DMS53 treated with DMSO at 0.1 percent for 48 hours (cell line): ENCODE measurements at regions not wholly inside any gene's neighbourhood (a gene's known extent, or its start where the extent isn't known, plus 50 kb on each side); places are given as distances from the start of the nearest gene placed in this dataset.

Experiments
- DNase-seq: peaks from one replicate; lab custom pipeline; 2025; ENCODE audit not compliant: unreplicated experiment; lab: John Stamatoyannopoulos, UW

DNA sequence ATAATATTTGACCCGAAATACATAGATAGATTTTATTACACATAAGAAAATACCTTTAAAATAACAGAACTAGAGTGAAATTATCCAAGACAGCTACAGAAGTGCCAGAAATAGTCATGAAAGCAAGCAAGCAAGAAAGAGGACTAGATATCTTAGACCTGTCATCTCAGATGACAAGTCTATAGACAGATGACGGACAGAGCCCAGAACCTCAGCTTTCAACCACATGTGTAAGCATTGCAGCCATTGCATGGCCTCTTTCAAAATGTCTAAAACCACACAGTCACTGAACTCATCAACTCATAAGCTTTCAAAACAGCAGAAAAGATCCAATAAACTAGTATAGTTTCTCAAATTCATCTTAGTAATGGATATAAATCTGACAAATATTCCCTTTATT, 59.8 kb upstream of the FHIT start:
- DNase-seq, result no peak

DNA sequence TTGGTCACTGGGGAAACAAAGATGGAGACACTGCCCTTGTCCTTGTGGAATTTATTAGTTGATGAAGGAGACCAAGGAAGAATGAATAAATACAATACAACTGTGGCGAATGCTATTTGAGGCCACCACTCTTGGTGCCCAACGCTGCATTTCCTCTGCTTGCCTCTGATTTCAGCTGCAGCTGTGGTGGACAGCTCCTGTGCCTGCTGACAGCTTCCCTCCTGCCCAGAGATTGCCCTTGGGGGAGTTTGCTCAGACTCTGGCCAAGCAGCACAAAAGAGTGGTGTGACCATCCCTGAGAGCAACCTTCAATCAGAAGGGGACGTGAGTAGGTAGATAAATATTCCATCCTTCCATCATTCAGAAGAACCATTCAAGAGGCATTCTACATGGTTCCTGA, 64.6 kb upstream of the FHIT start:
- no peak for DNase-seq

DNA sequence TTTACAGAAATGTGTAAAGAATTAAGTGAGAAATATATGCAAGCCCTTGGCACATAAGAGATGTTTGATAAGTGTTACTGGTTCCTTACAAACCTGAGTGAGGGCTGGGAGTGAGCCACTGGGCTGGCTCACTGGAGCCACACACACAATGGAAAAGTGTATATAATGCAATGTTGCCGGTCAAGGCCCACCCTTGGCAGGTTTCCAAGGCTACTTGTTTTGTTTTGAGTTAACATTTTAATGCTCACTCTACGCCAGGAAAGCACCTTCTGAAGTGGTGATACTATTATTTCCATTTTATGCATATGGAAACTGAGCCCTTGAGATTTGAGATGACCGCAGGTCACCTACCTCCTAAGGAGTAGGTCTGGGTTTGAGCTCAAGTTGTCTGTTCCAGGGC, 71.8 kb upstream of the FHIT start:
- no peak for DNase-seq

DNA sequence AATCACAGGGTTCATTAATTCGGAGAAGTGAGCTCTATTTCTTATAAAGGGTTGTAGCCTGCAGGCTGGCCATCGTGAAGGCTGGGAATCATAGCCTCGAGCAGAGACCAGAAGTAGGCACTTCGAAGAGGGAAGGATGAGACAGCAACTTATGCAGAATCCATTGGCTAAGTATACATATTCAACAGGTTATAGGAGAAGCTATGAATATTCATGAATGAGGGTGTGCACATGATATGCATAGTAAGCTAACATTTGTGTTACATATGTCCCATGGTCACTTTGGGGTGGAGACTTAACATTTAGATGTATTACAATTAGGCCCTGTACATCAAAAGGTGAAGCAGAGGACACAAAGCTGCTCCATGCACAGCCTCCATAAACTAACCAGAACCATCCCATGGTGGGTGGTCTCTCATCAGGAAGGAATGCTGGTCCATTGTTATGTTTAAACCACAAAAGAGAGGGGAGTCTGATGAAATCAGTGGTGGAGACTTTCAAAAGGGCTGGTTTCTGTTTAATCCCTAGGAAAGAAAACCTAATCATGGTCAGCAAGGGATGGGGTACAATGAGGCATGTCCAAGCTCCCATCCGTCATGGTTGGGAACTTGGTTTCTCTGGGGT, 80.8 kb upstream of the FHIT start:
- DNase-seq, result no peak

DNA sequence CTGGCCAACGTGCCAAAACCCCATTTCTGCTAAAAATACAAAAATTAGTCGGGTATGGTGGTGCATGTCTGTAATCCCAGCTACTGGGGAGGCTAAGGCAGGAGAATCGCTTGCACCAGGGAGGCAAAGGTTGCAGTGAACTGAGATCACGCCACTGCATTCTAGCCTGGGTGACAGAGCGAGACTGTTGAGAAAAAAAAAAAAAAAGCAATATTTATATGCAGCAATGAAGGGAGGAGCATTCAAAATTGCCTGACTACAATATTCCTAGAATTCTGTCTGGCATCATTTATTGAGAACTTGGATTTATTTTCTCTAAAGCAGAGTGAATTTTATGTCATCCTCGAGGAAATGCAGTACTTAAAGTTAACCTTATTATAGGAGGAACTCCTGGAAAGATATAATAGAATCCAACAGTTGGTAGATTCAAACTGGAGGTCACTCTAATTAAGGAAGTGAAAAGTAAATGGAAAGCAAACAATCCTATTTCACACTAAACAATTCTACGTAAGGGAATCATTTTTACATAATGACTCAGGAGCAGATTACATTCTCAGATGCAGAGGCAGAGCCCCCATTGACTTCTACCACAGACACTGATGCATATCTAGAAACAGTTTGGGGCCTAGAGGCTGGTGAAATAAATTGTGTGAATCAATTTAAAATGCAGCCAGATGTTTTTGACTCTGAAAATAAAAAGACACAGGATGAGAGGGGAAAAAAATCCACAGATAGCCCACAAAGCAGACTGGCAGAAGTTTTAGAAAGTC, 82.1 kb upstream of the FHIT start:
- DNase-seq, result no peak

DNA sequence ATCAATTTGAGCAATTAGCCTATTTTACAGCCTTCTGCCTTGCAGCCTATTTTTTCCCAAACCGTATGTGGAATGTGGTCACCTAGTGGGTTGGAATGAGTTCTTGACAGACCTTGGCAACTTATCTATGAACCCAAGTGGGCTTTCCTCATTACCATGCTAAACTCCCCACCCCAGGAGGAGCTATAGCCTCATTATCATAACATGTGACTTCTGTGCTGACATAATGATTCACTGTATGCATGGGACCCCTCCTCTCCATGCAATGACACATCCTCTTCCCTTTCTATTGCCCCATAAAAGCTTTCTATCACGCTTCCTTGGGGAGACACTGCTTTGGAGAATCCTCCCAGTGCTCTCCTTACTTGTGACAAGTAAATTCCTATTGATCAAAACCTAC, 83.5 kb upstream of the FHIT start:
- no peak for DNase-seq

DNA sequence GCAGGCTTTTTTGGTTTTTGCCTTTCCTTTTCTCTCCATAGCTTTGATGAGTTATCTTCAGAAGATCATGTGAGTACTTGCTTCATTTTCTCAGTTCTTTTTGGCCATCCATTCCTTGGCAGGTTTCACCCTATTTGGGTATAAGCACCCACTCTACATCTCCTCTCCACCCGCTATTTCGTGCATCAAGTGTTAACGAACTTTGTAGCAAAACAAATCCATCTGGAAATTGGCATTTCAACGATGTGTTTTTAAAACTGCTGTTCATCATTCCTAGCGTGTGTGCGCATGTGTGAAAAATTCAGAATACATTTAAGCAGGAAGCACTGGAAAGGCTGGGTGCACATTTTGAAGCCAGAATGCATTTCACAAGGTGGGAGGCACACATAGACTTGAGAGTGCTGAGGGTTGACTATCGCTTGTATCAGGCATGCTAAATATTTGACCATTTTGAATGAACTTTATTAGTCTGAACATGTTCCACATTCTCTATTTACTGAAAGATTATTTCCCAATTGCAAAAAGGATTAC, 89.7 kb upstream of the FHIT start:
- no peak for DNase-seq

DNA sequence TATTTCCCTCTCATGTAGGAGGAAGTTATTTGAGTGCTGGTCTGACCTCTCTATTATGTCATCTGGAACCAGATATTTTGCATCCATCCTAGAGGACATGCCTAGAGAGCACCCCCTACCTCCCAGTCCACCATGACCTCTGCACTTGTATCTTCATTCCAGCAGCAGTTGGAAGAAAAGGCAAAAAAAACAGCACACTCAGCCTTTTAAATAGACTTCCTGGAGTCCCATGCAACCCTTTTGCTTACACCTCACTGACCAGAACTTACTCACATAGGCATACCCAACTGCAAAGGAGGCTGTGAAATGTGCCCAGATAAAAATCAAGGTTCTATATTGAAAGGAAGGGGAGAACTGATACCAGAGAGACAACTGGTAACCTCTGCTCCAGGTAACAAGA, 92.3 kb upstream of the FHIT start:
- DNase-seq, result no peak

DNA sequence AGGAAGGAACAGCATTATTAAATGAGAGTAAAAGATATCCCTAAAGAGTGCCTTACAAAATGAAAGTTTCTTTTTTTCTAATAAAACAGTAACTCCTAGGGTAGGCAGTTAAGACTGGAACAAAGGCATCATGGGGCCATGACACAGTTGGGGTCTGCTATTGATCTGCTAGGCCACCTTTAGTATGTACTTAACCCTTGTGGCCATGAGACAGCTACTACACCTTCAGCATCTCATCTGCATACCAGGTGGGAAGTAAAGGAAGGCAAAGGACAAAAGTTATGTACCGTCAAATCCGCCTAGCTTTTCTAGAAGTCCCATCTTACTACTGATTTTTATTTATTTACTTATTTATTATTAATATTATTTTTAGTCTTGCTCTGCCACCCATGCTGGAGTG, 93.8 kb upstream of the FHIT start:
- DNase-seq, result no peak

DNA sequence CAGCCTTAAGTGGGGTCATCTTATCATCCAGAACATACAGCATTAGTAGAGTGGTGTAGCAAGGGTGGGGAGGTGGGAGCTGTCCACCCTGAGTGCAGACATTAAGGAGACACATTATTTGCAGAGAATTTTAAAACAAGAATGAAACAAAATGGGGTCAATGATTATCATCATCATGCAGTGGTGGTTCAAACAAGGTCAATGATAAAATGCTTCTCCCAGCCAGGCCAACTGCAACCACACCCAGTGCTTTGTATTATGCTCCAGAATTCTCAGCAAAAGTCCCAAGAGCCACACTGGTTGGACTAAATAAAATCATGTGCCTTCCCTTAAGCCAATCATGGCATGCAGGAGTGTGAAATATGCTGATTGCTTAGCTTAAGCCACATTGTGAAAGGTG, 96.7 kb upstream of the FHIT start:
- DNase-seq, result no peak

DNA sequence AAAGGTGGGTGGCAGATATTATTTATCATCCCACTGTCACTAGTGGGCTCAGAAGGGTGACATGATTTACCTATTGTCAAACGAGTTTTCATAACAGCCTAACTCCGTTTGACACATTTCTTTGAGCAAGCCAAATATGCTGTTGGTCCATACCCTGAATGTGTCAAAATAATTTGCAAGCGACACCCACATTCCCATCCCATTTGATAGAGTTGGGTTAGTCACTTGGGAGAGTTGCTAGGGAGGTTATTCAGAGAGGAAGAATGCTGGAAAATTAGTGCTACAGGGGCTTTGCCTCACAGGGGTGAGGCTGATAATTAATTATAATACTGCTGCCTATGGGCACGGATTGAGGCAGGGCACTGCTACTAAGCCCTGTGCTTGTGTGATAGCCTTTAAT, 98.5 kb upstream of the FHIT start:
- DNase-seq, result no peak

DNA sequence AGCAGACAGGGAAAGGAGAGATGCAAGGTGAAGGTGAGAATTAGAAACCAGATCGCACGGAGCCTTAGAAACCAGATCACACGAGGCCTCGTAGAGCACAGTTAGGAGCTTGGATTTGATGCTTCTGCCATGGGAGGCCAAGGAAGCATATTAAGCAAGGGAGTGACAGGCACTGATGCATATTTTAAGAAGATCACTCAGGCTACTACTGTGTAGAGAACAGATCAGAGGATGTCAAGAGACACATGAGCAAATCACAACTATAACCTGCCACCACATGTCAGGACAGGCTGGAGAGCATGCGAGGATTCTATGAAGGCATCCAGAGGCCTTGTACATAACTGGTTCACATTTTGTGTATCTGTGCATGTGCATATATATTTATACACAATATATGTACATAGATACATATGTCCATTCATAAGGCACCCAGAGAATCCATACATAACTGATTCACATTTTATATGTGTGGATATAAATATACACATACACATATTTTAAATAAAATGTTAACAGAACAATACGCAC, 99.6 kb upstream of the FHIT start:
- DNase-seq, result no peak

DNA sequence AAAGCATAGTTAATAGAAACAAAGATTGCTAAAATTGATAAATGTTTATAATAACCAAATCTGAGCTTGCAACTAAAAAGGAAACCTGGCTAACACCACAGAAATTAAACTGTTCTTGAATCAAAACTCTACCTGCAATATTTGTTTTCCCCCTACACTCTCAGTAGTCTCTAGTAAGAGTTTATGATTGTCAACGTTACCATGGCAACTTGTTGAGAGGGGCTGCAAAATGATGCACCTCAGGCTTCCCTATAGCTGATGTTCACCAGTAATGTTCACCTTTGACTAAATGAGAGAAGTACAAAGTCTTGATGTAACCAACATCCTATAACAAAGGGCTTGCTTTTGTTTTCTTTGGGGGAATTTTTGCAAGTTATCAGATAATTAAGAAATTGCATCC, 101.1 kb upstream of the FHIT start:
- no peak for DNase-seq

DNA sequence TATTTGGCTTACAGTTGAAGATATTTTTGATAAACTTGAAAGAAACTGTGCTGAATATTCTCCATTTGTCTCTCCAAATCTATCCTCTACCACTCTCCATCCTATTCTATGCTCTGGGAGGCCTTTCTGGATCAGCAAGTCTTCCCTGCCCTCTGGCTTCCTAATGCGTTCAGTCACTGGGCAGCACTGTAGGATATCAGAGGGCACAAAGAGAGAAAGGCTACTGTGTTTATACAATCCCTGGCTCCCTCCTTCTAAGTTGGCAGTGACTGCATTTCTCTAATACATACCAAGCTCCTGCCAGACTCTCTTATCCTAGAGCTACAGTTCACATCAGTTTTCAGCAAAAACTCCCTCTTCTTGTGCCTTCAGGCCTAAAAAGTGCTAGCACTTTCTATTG, 102.1 kb upstream of the FHIT start:
- no peak for DNase-seq

DNA sequence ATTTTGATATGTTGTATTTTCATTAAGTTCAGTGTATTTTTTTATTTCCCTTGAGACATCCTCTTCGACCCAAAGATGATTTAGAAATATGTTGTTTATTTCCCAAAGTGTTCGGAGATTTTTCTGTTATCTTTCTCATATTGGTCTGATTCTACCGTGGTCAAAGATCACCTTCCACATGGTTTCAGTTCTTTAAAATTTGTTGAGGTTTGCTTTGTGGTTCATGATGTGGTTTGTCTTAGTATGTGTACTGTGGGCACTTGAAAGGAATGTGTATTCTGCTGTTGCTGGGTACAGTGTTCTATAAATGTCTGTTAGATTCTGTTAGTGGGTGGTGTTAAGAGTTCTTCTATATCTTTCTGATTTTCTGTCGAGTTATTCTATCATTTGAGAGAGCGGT, 103.4 kb upstream of the FHIT start:
- DNase-seq, result no peak

DNA sequence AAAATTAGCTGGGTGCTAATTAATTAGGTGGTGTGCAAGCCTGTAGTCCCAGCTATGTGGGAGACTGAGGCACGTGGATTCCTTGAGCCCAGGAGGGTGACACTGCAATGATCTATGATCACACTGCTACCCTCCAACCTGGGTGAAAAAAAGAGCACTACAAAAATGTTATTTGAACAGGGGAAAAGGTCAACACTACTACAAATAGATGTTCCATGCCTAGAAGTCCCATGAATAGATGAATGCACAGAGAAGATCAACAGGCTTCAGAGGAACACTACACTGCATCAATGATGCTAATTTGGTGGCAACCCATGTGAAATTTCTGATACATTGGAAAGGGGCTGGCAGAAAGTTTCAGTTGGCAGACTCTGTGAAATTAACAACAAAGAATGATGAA, 105.4 kb upstream of the FHIT start:
- DNase-seq, result no peak

DNA sequence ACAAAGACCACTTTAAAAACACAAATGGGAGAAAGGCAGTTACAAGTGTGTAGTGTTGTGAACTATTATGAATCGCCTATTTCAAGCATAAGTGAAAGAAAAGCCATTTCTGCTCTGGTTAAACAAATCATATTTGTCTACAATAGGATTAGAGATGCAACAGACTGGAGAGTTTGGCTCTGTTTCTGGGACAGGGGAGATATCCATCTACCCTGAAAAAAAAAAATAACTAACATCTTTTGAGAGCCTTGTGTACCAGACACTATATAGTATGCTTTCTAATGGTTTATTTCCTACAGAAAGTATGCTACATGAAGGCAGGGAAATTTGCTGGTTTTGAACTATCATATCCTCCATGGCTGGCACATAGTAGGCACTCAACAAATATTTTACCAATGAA, 106.7 kb upstream of the FHIT start:
- DNase-seq, result no peak

DNA sequence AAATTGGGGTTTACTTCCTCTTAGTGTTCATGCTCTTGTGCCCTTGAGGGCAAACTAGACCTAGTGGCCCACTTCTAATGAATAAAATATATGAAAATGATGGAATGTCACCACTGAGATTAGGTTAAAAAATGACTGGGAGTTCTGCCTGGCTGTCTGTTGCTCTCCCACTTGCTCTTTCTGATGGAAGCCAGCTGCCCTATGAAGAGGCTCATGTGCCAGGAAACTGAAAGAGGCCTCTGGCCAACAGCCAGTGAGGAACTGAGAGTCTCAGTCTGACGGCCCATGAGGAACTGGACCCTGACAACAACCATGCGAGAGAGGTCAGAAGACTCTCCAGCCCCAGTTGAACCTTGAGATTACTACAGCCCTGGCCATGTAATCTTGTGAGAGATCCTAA, 107.1 kb upstream of the FHIT start:
- no peak for DNase-seq

DNA sequence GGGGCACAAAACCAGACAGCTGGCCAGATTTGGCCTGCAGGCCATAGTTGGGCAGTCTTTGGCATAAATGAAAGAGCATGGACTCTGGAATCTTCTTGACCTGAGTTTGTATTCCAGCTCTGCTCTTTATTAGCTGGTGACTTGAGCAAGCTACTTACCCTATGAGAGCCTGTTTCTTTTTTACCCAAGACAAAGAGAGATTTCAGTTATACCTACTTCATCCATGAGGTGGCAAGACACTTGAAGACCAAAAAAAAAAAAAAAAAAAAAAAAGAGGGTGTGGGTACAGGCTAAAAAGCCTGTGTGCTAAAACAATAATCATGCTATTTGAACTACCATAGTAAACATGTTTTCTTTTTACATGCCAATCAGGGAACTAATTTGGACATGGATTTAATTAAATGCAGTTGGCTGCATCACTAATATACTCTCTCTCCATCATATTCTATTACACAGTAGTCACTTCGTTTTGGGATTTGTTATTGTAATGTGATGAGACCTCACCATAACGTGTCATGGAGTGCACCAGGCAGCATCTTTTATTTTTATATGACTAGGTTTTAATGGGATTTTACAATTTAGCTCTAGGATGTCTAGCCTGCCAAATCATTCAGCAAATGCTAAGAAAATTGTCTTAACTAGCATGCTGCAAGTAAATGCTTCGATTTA, 109.2 kb upstream of the FHIT start:
- DNase-seq, result no peak

DNA sequence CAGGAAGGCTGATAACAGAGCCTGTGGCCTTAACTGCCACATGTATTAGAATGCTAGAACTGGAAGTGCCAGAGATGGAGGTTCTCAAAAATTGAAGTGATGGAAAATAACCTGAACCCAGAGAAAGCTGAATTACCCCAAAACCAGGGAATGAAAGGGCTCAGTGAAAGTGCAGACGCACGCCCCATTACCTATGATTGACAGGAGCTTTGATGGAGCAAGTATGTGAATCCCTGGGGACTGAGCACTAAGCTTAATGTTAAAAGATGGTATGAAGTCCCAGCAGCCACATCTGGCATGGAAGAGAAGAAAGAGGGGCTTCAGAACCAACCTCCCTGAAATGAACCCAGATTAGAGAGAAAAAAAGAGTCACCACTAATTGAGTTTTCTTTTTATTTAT, 118.4 kb upstream of the FHIT start:
- no peak for DNase-seq

DNA sequence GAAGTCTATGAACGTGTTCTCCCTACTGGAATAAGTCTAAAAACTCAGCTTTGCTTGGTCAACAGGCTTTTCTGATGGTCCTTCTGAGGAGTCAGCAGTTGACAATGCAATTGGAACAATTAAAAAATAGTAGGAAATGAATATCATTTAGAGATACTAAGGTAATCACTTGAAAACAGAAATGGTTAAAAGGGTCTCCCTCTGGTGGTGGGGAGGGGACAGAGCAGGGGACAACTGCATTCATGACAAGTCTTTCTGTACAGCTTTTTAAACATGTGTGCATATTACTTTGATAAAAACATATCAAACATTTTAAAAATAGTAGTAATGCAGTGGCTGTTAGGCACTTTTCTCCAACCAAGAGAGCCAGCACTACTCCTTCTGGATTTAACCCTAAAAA, 119.9 kb upstream of the FHIT start:
- no peak for DNase-seq

DNA sequence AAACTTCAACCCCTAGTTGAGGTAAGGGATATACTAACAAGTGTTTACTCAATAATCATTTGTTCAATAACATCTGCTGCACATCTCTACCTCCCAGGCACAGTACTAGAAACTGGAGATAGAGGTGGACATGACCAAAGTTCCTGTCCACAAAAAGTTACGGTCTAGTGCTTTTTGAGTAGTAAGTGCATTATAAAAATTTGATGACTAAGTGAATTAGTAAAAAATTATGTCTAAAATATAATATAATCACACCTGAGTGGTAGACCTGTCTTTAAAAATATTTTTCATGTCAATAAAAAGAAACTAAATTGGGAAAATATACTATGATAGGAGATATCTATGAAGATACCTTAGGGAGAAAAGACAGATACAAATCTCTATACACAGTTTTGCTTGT, 121.5 kb upstream of the FHIT start:
- DNase-seq, result no peak
